ENCODE measurements at regions not wholly inside any gene's neighbourhood (a gene's known extent, or its start where the extent isn't known, plus 50 kb on each side); places are given as distances from the start of the nearest gene placed in this dataset.

GRCh38 chr7:91569728-91570457 is 305.7 kb downstream of the FZD1 start (continued):
- TF ChIP-seq UBTF (CRISPR knock-in tag; IDR thresholded peaks at IDR 0.05) (no peak), RARA (CRISPR knock-in tag; IDR thresholded peaks at IDR 0.05) (no peak), ZNF572 (CRISPR knock-in tag; IDR thresholded peaks at IDR 0.05) (no peak)

DNA sequence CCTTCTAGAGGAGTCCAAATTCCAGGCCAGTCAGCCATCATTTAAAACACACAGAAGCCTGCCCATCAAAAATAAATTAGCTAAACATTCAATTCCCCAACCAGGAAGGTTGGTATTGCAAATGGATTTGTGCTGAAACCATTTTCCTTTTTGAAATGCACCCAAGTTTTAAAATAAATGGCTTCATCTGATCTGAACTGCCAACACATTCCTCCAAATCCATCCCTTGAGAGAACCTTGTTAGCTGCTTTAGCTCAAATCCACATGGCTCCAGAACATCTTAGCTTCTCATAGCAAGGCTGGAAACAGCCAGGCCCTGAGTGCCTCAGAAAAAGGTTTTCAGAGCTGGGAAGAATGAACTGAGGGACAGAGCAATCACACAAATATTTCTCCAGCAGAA is 306.3 kb downstream of the FZD1 start:
- peaks cover 49% of the 10 kb centered on the region for H3K4me1 ChIP-seq (ENCODE audit: insufficient read depth, low read length)
- no peaks in the 10 kb centered on the region for H3K36me3 ChIP-seq (replicated peaks in 1 of 2; ENCODE audit: control insufficient read depth in 1 of 2, insufficient read depth in 2 of 2, low read length in 2 of 2)
- intact Hi-C loops (cut with micrococcal nuclease; ENCODE audit: unreplicated experiment) (no loop called here), in situ Hi-C loops (cut with HindIII; ENCODE audit: extremely low pct_ligation_motif_present, low pct_unique_long_range_greater_than_20kb) (no loop called here)
- ATAC-seq = no peak
- no TSS peak for BruUV-seq (replicated peaks)
- H3K27ac ChIP-seq (ENCODE audit: extremely low read length, insufficient read depth, low read length) = no peak overlapping the region
- no peak for FAIRE-seq
- H4K20me1 ChIP-seq (ENCODE audit: insufficient read depth, low read length) = no peaks in the 10 kb centered on the region
- H3K4me2 ChIP-seq (ENCODE audit: low read depth, low read length) = no peak overlapping the region
- H3K4me3 ChIP-seq (replicated peaks in 1 of 3; ENCODE audit: insufficient read depth in 1 of 3, low read depth in 2 of 3, low read length in 3 of 3) = no peak overlapping the region
- ChIA-PET POLR2A (no interaction called here), CTCF (ENCODE audit: low intra/inter-chr PET ratio, low total read pairs) (no interaction called here)
- TF ChIP-seq POGZ (CRISPR knock-in tag; IDR thresholded peaks at IDR 0.05) (no peak), MED8 (CRISPR knock-in tag; IDR thresholded peaks at IDR 0.05; ENCODE audit: insufficient replicate concordance) (no peak), TFAP4 (IDR thresholded peaks at IDR 0.05; ENCODE audit: borderline replicate concordance, low read depth) (no peak), RXRA (CRISPR knock-in tag; IDR thresholded peaks at IDR 0.05) (no peak), ZNF329 (CRISPR knock-in tag; IDR thresholded peaks at IDR 0.05; ENCODE audit: low read depth) (no peak)
- no peaks in the 10 kb centered on the region for H3K79me2 ChIP-seq (ENCODE audit: insufficient read depth, low read length)
- H3K9ac ChIP-seq (ENCODE audit: insufficient read depth, low read depth, low read length) = no peak overlapping the region
- no peak overlapping the region for H2AFZ ChIP-seq (ENCODE audit: low read length)
- H3K9me3 ChIP-seq (ENCODE audit: low read length) = no peaks in the 10 kb centered on the region
- H3K27me3 ChIP-seq (ENCODE audit: control insufficient read depth in 1 of 2, insufficient read depth in 2 of 2, low read length in 2 of 2) = no peaks in the 10 kb centered on the region
- no peak for DNase-seq (ENCODE audit: low spot score)

All from HepG2 (cell line).